Ishikawa (cell line): ENCODE measurements at regions not wholly inside any gene's neighbourhood (a gene's known extent, or its start where the extent isn't known, plus 50 kb on each side); places are given as distances from the start of the nearest gene placed in this dataset.

Source experiments
- CREB1 ChIP-seq: IDR thresholded peaks from 2 replicates; pipeline ENCODE4 v1.6.1; 2012; ENCODE audit warnings: low read depth
- EGR1 ChIP-seq: IDR thresholded peaks from 2 replicates; pipeline ENCODE4 v1.6.1; 2012
- EP300 ChIP-seq: IDR thresholded peaks from 2 replicates; pipeline ENCODE4 v1.6.1; 2012; ENCODE audit warnings: borderline replicate concordance
- FOXM1 ChIP-seq: IDR thresholded peaks from 2 replicates; pipeline ENCODE4 v1.6.1; 2012; ENCODE audit warnings: low read depth, borderline replicate concordance
- NFIC ChIP-seq: IDR thresholded peaks from 2 replicates; pipeline ENCODE4 v1.6.1; 2012
- RAD21 ChIP-seq: IDR thresholded peaks from 2 replicates; pipeline ENCODE4 v1.6.1; 2012; ENCODE audit warnings: low read depth
- TCF12 ChIP-seq: IDR thresholded peaks from 2 replicates; pipeline ENCODE4 v1.6.1; 2012; ENCODE audit warnings: low read depth
- TF ChIP-seq, protein P1 (sequence below): IDR thresholded peaks from 2 replicates; pipeline ENCODE4 v1.6.1; 2012
- TF ChIP-seq, protein P2 (sequence below): IDR thresholded peaks from 2 replicates; pipeline ENCODE4 v1.6.1; 2012; ENCODE audit warnings: low read depth, mild to moderate bottlenecking
- TF ChIP-seq, protein P3 (sequence below): IDR thresholded peaks from 2 replicates; pipeline ENCODE4 v1.6.1; 2012

DNA sequence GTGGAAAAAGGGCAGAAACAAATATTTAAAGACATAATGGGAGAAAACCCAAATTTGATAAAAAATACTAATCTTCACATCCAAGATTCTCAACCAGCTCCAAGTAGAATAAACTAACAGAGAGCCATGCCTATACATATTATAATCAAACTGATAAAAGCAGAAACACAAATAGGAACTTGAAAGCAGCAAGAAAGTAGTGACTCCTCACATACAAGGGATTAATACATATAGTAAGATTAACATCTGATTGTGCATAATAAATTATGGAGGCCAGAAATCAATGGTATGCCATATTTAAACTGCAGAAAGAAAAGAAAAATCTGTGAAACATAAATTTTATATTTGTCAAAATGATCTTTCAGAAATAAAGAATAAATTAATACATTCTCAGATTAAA lies 454.3 kb upstream of the PCDH10 start:
- TF ChIP-seq EP300 (no peak), EGR1 (no peak), FOXM1 (no peak), TCF12 (no peak), RAD21 (no peak), CREB1 (no peak), NFIC (no peak)
- TF ChIP-seq, protein P1, sequence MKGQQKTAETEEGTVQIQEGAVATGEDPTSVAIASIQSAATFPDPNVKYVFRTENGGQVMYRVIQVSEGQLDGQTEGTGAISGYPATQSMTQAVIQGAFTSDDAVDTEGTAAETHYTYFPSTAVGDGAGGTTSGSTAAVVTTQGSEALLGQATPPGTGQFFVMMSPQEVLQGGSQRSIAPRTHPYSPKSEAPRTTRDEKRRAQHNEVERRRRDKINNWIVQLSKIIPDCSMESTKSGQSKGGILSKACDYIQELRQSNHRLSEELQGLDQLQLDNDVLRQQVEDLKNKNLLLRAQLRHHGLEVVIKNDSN: no peak
- TF ChIP-seq, protein P2, sequence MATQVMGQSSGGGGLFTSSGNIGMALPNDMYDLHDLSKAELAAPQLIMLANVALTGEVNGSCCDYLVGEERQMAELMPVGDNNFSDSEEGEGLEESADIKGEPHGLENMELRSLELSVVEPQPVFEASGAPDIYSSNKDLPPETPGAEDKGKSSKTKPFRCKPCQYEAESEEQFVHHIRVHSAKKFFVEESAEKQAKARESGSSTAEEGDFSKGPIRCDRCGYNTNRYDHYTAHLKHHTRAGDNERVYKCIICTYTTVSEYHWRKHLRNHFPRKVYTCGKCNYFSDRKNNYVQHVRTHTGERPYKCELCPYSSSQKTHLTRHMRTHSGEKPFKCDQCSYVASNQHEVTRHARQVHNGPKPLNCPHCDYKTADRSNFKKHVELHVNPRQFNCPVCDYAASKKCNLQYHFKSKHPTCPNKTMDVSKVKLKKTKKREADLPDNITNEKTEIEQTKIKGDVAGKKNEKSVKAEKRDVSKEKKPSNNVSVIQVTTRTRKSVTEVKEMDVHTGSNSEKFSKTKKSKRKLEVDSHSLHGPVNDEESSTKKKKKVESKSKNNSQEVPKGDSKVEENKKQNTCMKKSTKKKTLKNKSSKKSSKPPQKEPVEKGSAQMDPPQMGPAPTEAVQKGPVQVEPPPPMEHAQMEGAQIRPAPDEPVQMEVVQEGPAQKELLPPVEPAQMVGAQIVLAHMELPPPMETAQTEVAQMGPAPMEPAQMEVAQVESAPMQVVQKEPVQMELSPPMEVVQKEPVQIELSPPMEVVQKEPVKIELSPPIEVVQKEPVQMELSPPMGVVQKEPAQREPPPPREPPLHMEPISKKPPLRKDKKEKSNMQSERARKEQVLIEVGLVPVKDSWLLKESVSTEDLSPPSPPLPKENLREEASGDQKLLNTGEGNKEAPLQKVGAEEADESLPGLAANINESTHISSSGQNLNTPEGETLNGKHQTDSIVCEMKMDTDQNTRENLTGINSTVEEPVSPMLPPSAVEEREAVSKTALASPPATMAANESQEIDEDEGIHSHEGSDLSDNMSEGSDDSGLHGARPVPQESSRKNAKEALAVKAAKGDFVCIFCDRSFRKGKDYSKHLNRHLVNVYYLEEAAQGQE: no peak
- TF ChIP-seq, protein P3, sequence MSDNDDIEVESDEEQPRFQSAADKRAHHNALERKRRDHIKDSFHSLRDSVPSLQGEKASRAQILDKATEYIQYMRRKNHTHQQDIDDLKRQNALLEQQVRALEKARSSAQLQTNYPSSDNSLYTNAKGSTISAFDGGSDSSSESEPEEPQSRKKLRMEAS: no peak
